Retinal pigment epithelial cell (primary cell): ENCODE measurements at regions not wholly inside any gene's neighbourhood (a gene's known extent, or its start where the extent isn't known, plus 50 kb on each side); places are given as distances from the start of the nearest gene placed in this dataset.

Experiments
- DNase-seq: peaks from one replicate; pipeline ENCODE4 v3.0.0-alpha.2; 2010; ENCODE audit warnings: low read depth
- H3K4me3 ChIP-seq: 2 replicates; pipeline ENCODE4 v1.5.1; 2011; ENCODE audit warnings: mild to moderate bottlenecking, low read length, control low read depth, moderate library complexity
- CTCF ChIP-seq: conservative IDR thresholded peaks from 2 replicates; pipeline ENCODE4 v1.5.1; 2011; ENCODE audit warnings: low read depth, low read length, control low read depth, inconsistent platforms

- H3K4me3 ChIP-seq = no peak overlapping the region
These were observed 106.7 kb downstream of the MIS18A start for GRCh38 chr21:32172106-32172505.

GRCh38 chr21:32167513-32167912, 111.3 kb downstream of the MIS18A start:
- no peak overlapping the region for H3K4me3 ChIP-seq
- TF ChIP-seq CTCF = no peak
- DNase-seq = no peak

More at GRCh38 chr21:32172106-32172505, 106.7 kb downstream of the MIS18A start:
- no peak for TF ChIP-seq CTCF
- no peak for DNase-seq

GRCh38 chr21:32163386-32163785, 115.5 kb downstream of the MIS18A start:
- DNase-seq = no peak
- TF ChIP-seq CTCF = no peak
- H3K4me3 ChIP-seq = no peak overlapping the region

GRCh38 chr21:32162727-32163320, 116.0 kb downstream of the MIS18A start:
- H3K4me3 ChIP-seq = no peak overlapping the region
- TF ChIP-seq CTCF = no peak
- DNase-seq = no peak

- no peak for DNase-seq
- TF ChIP-seq CTCF = no peak
- no peak overlapping the region for H3K4me3 ChIP-seq
These were observed 123.6 kb downstream of the MIS18A start for GRCh38 chr21:32155226-32155625.

GRCh38 chr21:32147041-32147440, 131.8 kb downstream of the MIS18A start:
- peak; percentile 3 for DNase-seq
- no peak overlapping the region for H3K4me3 ChIP-seq
- TF ChIP-seq CTCF = no peak

- no peak for DNase-seq
- TF ChIP-seq CTCF = no peak
These were observed 134.0 kb downstream of the MIS18A start for GRCh38 chr21:32144851-32145250.

More at GRCh38 chr21:32144851-32145250, 134.0 kb downstream of the MIS18A start:
- no peak overlapping the region for H3K4me3 ChIP-seq
